Eye (tissue), 1 donor: ENCODE measurements at regions not wholly inside any gene's neighbourhood (a gene's known extent, or its start where the extent isn't known, plus 50 kb on each side); places are given as distances from the start of the nearest gene placed in this dataset.
"Not testable (repeated sequence)": the region's sequence is repeated elsewhere in the genome, so short reads cannot be mapped to it uniquely, and the experiment has no call there.

Source experiments
- DNase-seq: peaks from one replicate; pipeline ENCODE4 v3.0.0-alpha.2; 2015

DNA sequence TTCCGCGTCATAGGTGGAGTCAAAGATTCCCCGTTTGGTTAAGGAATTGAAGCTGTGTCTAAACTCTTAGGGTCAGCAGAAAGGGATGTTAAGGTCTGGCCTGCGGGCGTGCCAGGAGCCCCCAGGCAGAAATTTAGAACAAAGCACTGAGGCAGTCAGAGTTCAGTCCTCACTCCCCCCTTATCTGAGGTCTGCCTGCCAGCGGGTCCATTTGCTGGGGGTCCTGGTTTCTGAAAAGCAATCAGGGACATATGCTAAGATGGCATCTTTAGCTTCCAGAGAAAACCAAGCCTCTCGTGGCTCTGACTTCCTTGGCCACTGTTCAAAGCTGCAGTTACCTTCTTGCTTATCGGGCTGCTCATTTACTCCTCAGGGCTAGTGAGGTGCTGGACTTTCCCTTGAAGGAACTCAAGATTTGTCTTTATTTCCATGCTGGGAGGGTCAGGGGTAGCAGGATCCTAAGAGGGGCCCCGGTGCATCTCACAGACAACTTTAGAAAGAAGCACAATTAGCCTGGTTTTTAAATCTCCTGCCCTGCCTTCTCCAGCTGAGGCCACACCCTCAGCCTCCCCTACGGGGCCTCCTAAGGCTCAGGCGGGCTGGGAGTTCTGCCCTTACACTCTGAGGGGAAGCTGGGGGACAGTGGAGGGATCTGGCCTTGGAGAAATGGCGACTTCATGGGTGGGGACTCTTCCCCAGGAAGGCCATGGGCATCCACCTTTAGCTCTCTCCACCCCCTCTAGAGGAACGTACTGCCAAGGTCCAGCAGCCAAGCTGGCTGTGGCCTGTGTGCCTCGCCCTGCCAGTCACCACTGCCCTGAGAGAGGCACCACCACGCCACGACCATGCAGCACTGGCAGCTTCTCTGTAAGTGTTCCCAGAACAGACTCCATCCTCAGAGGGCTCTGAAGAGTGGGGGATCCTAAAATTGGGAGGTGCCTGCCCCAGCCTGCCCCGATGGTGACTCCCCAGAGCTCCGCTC, 121.1 kb upstream of the MTLN start:
- DNase-seq, result not testable (repeated sequence)

- DNase-seq, result not testable (repeated sequence)
Measured at GRCh38 chr2:110331625-110332024, 119.3 kb upstream of the MTLN start.

GRCh38 chr2:110329760-110330159, 117.4 kb upstream of the MTLN start:
- not testable (repeated sequence) for DNase-seq

DNA sequence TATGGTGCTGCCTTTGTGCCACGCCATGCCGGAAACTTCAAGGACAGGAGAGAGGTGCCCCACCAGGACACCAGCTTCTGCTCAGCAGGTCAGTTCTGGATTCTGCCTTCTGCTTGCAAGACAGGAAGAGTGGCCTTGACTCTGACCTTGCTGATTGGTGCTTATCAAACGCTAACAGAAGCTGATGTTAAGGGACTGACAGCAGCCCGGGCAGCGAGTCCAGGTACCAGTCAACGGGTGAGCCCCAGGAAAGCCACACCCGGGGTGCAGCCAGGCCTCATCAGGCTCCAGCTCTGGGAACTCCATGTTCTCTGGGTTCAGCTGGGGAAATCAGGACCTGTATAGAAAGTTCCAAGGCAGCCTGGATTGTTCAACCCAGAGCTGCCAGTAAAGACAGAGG, 116.8 kb upstream of the MTLN start:
- not testable (repeated sequence) for DNase-seq

GRCh38 chr2:110328677-110329076, 116.3 kb upstream of the MTLN start:
- DNase-seq, result not testable (repeated sequence)

DNA sequence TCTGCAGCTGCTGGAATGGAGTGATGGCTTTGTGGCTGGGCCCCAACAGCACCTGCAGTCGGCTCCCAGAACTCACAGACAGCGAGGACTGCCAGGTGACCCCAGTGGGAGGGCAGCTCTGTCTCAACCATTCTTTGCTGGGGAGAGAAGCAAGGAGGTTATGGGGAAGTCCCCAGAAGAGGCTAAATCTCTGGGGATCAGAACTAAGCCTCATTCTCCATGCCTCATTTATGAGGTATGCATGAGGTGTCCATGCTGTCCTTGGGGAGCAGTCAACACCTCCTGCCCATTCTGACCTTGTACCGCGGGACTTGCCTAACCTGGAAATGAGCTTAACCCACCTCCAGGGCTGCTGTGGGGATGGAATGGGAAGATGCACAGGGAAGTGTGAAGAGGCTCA, 111.5 kb upstream of the MTLN start:
- not testable (repeated sequence) for DNase-seq

GRCh38 chr2:110322535-110322934, 110.2 kb upstream of the MTLN start:
- not testable (repeated sequence) for DNase-seq

- DNase-seq, result not testable (repeated sequence)
Measured at GRCh38 chr2:110320834-110321563, 108.7 kb upstream of the MTLN start.

GRCh38 chr2:110318898-110319297, 106.6 kb upstream of the MTLN start:
- not testable (repeated sequence) for DNase-seq

- not testable (repeated sequence) for DNase-seq
Measured at GRCh38 chr2:110317377-110317776, 105.0 kb upstream of the MTLN start.

- not testable (repeated sequence) for DNase-seq
Measured at GRCh38 chr2:110316051-110316865, 103.9 kb upstream of the MTLN start.

GRCh38 chr2:110315054-110315820, 102.9 kb upstream of the MTLN start:
- not testable (repeated sequence) for DNase-seq

GRCh38 chr2:110314472-110314871, 102.1 kb upstream of the MTLN start:
- not testable (repeated sequence) for DNase-seq

DNA sequence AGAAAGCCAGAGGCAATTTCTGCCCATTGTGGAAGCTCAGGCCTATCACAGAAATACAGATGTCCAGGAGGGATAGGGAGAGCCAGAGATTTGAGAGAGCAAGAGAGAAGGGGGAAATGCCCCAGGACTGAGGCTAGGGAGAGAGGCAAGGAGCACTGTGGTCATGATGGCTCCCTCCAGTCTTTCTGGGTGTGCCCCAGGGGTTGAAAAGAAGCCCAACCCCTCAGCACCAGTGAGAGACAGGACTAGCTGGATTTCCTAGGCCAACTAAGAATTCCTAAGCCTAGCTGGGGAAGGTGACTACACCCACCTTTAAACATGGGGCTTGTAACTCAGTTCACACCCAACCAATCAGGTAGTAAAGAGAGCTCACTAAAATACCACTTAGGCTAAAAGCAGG, 100.7 kb upstream of the MTLN start:
- DNase-seq, result not testable (repeated sequence)

DNA sequence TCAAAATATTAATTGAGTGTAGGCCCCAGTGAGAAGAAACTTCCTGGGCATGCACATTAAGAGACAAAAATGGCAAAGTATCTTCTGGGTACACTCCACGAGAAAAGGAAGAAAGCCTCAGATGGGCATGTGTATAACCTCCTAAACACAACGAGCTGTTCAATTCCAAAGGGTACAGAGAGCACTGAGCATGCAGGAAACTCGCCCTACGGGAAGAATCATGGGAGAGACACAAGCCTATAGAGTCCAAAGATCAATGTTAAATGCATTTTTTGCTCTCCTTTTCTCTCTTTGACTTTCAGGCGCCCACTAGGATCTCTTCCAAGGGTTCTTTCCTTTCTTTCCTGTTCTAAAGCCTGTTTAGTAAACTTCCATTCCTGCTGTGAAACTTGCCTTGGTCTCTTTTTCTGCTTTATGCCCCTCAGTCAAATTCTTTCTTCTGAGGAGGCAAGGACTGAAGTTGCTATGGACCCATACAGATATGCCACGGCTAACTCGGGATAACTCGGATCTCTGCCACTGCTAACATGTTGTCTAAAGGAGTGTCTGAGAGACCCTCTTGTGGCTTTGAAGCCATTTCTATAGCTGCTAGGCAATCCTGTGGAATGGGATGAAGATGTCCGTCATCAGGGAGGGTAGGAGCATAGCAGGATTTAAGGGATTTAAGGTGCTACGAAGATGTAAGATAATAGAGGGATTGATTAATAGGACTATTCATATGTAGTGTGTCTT, 99.5 kb upstream of the MTLN start:
- DNase-seq, result not testable (repeated sequence)

DNA sequence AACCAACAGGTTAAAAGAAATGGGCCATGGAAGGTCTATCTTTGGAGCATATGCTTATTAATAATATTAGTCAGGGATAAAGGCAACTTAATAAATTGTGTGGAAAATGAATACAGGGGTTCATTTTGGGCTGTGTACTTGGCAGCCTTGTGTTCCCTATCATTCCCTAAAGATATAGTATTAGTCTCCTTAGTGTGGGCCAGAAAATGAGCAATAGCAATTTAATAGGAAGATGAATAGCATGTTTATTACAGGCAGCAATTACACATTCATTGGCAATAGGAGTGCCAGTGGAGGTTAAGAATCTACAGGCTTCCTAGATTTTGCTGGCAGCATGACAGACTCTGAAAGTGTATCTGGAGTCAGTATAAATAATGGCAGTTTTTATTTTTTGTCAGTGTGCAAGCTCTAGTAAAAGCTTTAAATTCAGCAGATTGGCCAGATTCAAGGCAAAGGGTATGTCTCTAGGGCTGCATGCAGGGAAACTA, 98.7 kb upstream of the MTLN start:
- not testable (repeated sequence) for DNase-seq

DNA sequence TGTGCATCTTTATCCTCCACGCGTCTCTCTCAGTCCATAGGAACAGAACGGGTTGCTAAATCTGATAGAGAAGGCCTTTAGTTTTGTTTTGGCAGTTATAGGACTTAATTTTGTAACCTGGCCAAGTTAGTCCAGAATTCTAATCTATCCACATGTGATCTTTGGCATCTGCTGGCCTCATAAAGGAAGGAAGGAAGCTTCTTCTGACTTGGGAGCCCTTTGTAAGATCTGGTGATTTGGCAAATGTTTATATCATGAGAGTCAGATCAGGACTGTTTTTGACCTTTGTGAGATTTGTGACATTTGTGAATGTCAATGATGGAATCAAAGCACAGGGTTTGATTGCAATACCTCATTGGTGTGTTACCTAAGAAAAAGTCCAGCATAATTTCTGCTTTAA, 96.4 kb upstream of the MTLN start:
- DNase-seq, result not testable (repeated sequence)

DNA sequence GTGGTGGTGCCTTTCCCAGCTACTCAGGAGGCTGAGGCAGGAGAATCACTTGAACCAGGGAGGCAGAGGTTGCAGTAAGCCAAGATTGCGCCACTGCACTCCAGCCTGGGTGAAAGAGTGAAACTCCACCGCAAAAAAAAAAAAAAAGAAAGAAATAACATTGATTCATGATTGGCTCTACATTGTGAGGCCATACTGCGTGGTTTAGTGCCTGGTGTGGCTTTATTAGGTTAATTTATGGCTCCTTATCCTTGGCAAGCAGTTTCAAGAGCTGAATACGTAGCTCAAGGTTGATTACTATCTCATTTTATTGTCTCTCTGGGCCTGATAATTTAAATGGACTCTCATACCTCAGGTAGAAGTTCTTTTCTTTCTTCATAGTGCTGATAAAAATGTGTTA, 80.5 kb upstream of the MTLN start:
- not testable (repeated sequence) for DNase-seq

GRCh38 chr2:110291909-110292579, 79.7 kb upstream of the MTLN start:
- not testable (repeated sequence) for DNase-seq

DNA sequence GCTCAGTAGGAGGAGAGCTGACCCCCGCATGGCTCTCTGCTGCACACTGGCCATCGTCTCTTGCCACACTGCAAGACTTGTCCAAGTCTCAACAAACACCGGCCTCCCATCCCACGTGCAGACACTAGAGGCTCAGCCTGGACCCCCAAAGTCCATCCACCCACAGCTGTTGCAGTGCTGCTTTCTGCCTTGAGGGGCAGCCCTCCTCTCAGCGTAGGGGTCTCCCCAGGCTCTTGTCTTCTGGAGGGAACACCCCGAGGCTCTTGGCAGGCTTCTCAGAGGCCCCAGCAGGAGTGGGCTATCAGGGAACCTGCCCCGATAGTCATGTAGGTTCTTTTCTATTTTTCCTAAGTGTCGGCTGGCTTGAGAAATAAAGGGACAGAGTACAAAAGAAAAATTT, 75.5 kb upstream of the MTLN start:
- DNase-seq, result not testable (repeated sequence)
